ENCODE measurements at regions not wholly inside any gene's neighbourhood (a gene's known extent, or its start where the extent isn't known, plus 50 kb on each side); places are given as distances from the start of the nearest gene placed in this dataset.

GRCh38 chr1:112070677-112071076, 81.2 kb upstream of the KCND3 start:
- Histone ChIP-seq H3F3A (ENCODE audit: low read depth) (no peaks in the 10 kb centered on the region), H3K4me2 (ENCODE audit: low read depth, low read length, poor library complexity, severe bottlenecking) (no peak overlapping the region), H3K9me2 (replicated peaks; ENCODE audit: low read depth, low read length) (0 out of 2 replicates have a peak, but pooled peaks cover 4% of the 10 kb centered on the region), H2AFZ (ENCODE audit: low read length) (no peak overlapping the region), H3K79me2 (ENCODE audit: insufficient read depth, low read length) (no peaks in the 10 kb centered on the region), H3K9ac (ENCODE audit: low read depth, low read length, poor library complexity, severe bottlenecking) (no peak overlapping the region), H3K4me1 (ENCODE audit: insufficient read depth, low read length, poor library complexity, severe bottlenecking) (no peaks in the 10 kb centered on the region), H4K20me1 (ENCODE audit: insufficient read depth, low read length, poor library complexity, severe bottlenecking) (no peaks in the 10 kb centered on the region), H3K4me3 (ENCODE audit: low read length, poor library complexity, severe bottlenecking) (no peak overlapping the region), H3K27me3 (ENCODE audit: insufficient read depth, low read length, poor library complexity, severe bottlenecking) (no peaks in the 10 kb centered on the region), H3K36me3 (ENCODE audit: insufficient read depth, low read length) (no peaks in the 10 kb centered on the region), H3K9me3 (ENCODE audit: insufficient read depth, low read depth, low read length) (no peaks in the 10 kb centered on the region)
- no peak for TF ChIP-seq EZH2phosphoT487 (IDR thresholded peaks at IDR 0.05; ENCODE audit: borderline replicate concordance)
- TF ChIP-seq, protein P1, sequence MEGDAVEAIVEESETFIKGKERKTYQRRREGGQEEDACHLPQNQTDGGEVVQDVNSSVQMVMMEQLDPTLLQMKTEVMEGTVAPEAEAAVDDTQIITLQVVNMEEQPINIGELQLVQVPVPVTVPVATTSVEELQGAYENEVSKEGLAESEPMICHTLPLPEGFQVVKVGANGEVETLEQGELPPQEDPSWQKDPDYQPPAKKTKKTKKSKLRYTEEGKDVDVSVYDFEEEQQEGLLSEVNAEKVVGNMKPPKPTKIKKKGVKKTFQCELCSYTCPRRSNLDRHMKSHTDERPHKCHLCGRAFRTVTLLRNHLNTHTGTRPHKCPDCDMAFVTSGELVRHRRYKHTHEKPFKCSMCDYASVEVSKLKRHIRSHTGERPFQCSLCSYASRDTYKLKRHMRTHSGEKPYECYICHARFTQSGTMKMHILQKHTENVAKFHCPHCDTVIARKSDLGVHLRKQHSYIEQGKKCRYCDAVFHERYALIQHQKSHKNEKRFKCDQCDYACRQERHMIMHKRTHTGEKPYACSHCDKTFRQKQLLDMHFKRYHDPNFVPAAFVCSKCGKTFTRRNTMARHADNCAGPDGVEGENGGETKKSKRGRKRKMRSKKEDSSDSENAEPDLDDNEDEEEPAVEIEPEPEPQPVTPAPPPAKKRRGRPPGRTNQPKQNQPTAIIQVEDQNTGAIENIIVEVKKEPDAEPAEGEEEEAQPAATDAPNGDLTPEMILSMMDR (conservative IDR thresholded peaks at IDR 0.05; ENCODE audit: low read length): no peak

GRCh38 chr1:112074711-112075110, 85.2 kb upstream of the KCND3 start:
- no peaks in the 10 kb centered on the region for H3K36me3 ChIP-seq (ENCODE audit: insufficient read depth, low read length)
- no peak for TF ChIP-seq EZH2phosphoT487 (IDR thresholded peaks at IDR 0.05; ENCODE audit: borderline replicate concordance)
- TF ChIP-seq, protein P1 (conservative IDR thresholded peaks at IDR 0.05; ENCODE audit: low read length): no peak
- no peaks in the 10 kb centered on the region for H3F3A ChIP-seq (ENCODE audit: low read depth)
- H3K9ac ChIP-seq (ENCODE audit: low read depth, low read length, poor library complexity, severe bottlenecking): no peak overlapping the region
- no peaks in the 10 kb centered on the region for H3K27me3 ChIP-seq (ENCODE audit: insufficient read depth, low read length, poor library complexity, severe bottlenecking)
- no peak overlapping the region for H3K4me3 ChIP-seq (ENCODE audit: low read length, poor library complexity, severe bottlenecking)
- H3K9me3 ChIP-seq (ENCODE audit: insufficient read depth, low read depth, low read length): no peaks in the 10 kb centered on the region
- no peaks in the 10 kb centered on the region for H3K79me2 ChIP-seq (ENCODE audit: insufficient read depth, low read length)
- no peak overlapping the region for H3K4me2 ChIP-seq (ENCODE audit: low read depth, low read length, poor library complexity, severe bottlenecking)
- no peaks in the 10 kb centered on the region for H3K4me1 ChIP-seq (ENCODE audit: insufficient read depth, low read length, poor library complexity, severe bottlenecking)
- no peak overlapping the region for H2AFZ ChIP-seq (ENCODE audit: low read length)
- H3K9me2 ChIP-seq (replicated peaks; ENCODE audit: low read depth, low read length): 0 out of 2 replicates have a peak, but pooled peaks cover 4% of the 10 kb centered on the region
- H4K20me1 ChIP-seq (ENCODE audit: insufficient read depth, low read length, poor library complexity, severe bottlenecking): no peaks in the 10 kb centered on the region

- Histone ChIP-seq H3K9me2 (replicated peaks; ENCODE audit: low read depth, low read length) (0 out of 2 replicates have a peak, but pooled peaks cover 4% of the 10 kb centered on the region), H3K9me3 (ENCODE audit: insufficient read depth, low read depth, low read length) (no peaks in the 10 kb centered on the region), H4K20me1 (ENCODE audit: insufficient read depth, low read length, poor library complexity, severe bottlenecking) (no peaks in the 10 kb centered on the region), H3K9ac (ENCODE audit: low read depth, low read length, poor library complexity, severe bottlenecking) (no peak overlapping the region), H3F3A (ENCODE audit: low read depth) (no peaks in the 10 kb centered on the region), H3K27me3 (ENCODE audit: insufficient read depth, low read length, poor library complexity, severe bottlenecking) (no peaks in the 10 kb centered on the region), H3K4me3 (ENCODE audit: low read length, poor library complexity, severe bottlenecking) (no peak overlapping the region), H3K4me1 (ENCODE audit: insufficient read depth, low read length, poor library complexity, severe bottlenecking) (no peaks in the 10 kb centered on the region), H3K79me2 (ENCODE audit: insufficient read depth, low read length) (no peaks in the 10 kb centered on the region), H3K36me3 (ENCODE audit: insufficient read depth, low read length) (no peaks in the 10 kb centered on the region), H3K4me2 (ENCODE audit: low read depth, low read length, poor library complexity, severe bottlenecking) (no peak overlapping the region), H2AFZ (ENCODE audit: low read length) (no peak overlapping the region)
- TF ChIP-seq EZH2phosphoT487 (IDR thresholded peaks at IDR 0.05; ENCODE audit: borderline replicate concordance): no peak
- TF ChIP-seq, protein P1 (conservative IDR thresholded peaks at IDR 0.05; ENCODE audit: low read length): no peak
Observed at GRCh38 chr1:112075566-112075965, 86.1 kb upstream of the KCND3 start.
